ENCODE measurements at regions not wholly inside any gene's neighbourhood (a gene's known extent, or its start where the extent isn't known, plus 50 kb on each side); places are given as distances from the start of the nearest gene placed in this dataset.

GRCh38 chr4:156545003-156545785 lies 426.4 kb downstream of the PDGFC start:
- TF ChIP-seq CTCF (IDR thresholded peaks at IDR 0.05) = no peak
- intact Hi-C loops (cut with DNase I) = no loop called here
- Histone ChIP-seq H3K27ac (no peak overlapping the region), H3K36me3 (no peaks in the 10 kb centered on the region), H3K9me3 (no peaks in the 10 kb centered on the region), H3K4me3 (no peak overlapping the region), H3K27me3 (ENCODE audit: low read depth) (no peaks in the 10 kb centered on the region), H3K4me1 (no peaks in the 10 kb centered on the region)
- DNase-seq = no peak
- ATAC-seq = no peak

GRCh38 chr4:156539376-156539775 lies 432.2 kb downstream of the PDGFC start:
- Histone ChIP-seq H3K27ac (no peak overlapping the region), H3K4me3 (no peak overlapping the region), H3K36me3 (no peaks in the 10 kb centered on the region), H3K27me3 (ENCODE audit: low read depth) (no peaks in the 10 kb centered on the region), H3K4me1 (no peaks in the 10 kb centered on the region), H3K9me3 (no peaks in the 10 kb centered on the region)
- TF ChIP-seq CTCF (IDR thresholded peaks at IDR 0.05) = no peak
- ATAC-seq (no peak), DNase-seq (no peak)
- intact Hi-C loops (cut with DNase I) = no loop called here

DNA sequence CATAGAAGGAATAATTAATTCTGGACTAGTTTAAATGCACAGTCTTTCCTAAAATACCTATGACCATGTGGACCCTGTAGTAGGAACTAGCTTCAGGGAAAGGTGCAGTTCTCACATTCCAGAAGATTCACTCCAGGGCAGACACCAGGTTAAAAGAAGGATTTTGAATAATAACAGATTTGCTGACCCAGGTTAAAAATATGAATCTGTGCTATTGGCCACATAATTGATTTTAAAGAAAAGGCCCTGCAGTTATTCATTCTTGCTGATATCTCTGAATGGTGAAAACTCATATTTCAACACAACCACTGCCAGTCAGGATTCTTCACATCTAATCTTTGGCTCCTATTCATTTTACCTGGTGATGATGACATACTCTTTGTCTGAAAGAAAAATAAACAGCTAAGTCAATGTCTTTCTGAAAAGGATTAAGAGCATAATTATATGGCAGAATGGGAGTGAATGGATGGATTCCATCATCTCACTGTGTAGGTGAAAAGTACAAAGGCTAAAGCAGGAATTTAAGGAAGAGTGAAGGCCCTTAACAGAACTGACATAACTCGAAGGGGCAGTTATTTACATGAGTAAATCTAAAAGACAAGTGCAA lies 432.8 kb downstream of the PDGFC start:
- no peaks in the 10 kb centered on the region for H3K27me3 ChIP-seq (ENCODE audit: low read depth)
- ATAC-seq (no peak), DNase-seq (no peak)
- no peaks in the 10 kb centered on the region for H3K36me3 ChIP-seq
- TF ChIP-seq CTCF (IDR thresholded peaks at IDR 0.05) = no peak
- H3K4me3 ChIP-seq = no peak overlapping the region
- intact Hi-C loops (cut with DNase I) = no loop called here
- no peaks in the 10 kb centered on the region for H3K9me3 ChIP-seq
- no peak overlapping the region for H3K27ac ChIP-seq
- H3K4me1 ChIP-seq = no peaks in the 10 kb centered on the region

DNA sequence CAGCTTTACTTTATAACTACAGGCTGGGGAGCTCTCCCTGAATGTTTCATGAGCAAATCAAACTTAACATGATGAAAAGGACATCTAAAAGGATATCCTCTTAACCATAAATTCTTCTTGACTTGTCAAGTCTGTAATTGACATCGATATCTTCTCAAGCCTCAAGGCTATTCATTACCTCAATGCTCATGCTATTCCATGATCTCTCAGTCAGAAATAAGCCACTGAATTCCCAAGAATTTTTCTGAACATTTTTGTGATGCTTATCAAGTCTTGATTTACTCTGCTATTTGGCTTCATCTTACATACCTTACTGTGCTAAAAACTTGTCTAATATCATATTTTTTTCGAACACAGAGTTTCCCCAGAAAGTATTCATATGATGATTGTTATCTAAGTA lies 433.4 kb downstream of the PDGFC start:
- no peaks in the 10 kb centered on the region for H3K4me1 ChIP-seq
- H3K27ac ChIP-seq = no peak overlapping the region
- no peak overlapping the region for H3K4me3 ChIP-seq
- intact Hi-C loops (cut with DNase I) = no loop called here
- ATAC-seq = no peak
- no peaks in the 10 kb centered on the region for H3K9me3 ChIP-seq
- no peaks in the 10 kb centered on the region for H3K36me3 ChIP-seq
- DNase-seq = no peak
- no peak for TF ChIP-seq CTCF (IDR thresholded peaks at IDR 0.05)
- H3K27me3 ChIP-seq (ENCODE audit: low read depth) = no peaks in the 10 kb centered on the region

DNA sequence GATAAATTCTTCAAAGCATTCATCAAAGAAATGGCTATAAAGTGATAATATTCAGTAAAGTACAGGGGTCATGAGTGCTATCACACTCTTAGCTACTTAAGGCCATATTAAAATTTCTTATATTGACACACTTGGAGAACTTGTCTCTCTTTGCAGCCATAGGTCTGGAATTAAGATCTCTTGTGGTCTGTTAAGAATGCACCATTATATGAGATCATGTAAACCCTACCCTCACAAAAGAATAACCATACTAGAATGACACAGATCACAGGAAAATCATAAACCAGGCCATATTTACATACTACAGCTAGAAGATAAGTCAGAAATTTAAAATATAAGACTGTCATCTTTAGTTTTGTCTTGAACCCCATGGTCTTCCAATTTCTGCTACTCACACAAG lies 434.3 kb downstream of the PDGFC start:
- no peaks in the 10 kb centered on the region for H3K36me3 ChIP-seq
- H3K4me3 ChIP-seq = no peak overlapping the region
- no peaks in the 10 kb centered on the region for H3K4me1 ChIP-seq
- no peak overlapping the region for H3K27ac ChIP-seq
- H3K9me3 ChIP-seq = no peaks in the 10 kb centered on the region
- DNase-seq (no peak), ATAC-seq (no peak)
- no peak for TF ChIP-seq CTCF (IDR thresholded peaks at IDR 0.05)
- intact Hi-C loops (cut with DNase I) = no loop called here
- H3K27me3 ChIP-seq (ENCODE audit: low read depth) = no peaks in the 10 kb centered on the region
